Lower leg skin (tissue), 3 donors: ENCODE measurements at regions not wholly inside any gene's neighbourhood (a gene's known extent, or its start where the extent isn't known, plus 50 kb on each side); places are given as distances from the start of the nearest gene placed in this dataset.

Experiments used
- POLR2A ChIP-seq, 2 donors: fragments of 450-650 bp; IDR thresholded peaks; one replicate each; pipeline ENCODE4 v1.6.1; 2016 to 2017; ENCODE audit warnings: antibody characterized with exemption in 2 of 2, mild to moderate bottlenecking in 1 of 2, moderate library complexity in 1 of 2
- TF ChIP-seq, protein P1 (sequence below), 3 donors: fragments of 450-650 bp; IDR thresholded peaks; one replicate each; pipeline ENCODE4 v1.5.1; 2016; ENCODE audit warnings: antibody characterized with exemption in 3 of 3, mild to moderate bottlenecking in 3 of 3, moderate library complexity in 2 of 3

DNA sequence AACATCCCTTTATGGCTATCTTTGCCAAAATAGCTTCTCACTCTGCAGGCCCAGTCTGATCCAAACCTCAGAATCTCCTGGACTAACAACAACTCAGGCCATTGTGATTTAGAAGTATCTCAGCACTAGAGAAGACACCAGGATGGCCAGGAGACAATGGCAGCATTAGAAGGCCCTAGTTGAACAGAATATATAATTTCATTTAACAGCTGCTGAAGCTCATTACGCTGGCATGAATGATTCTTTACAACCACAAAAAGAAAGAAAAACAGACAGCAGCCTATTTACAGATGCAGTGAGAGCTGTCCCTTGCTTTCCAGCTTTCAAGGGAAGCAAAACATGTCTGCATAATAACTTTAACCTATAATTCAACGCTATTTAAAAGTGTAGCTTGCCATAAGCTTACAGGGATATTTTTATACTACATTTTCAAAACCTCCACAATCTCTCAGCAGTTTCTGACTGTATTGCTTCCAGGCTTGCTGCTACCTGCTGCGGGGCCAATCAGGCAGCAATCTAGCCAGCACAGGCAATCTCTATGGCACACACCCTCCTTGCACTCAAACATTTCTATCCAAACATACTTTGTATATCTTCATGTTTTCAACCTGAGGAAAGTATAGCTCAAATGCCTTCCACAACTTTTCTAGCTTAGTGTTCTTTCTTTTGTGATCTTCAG lies 107.3 kb downstream of the OGFRL1 start:
- TF ChIP-seq POLR2A (IDR thresholded peaks at IDR 0.05) = no peak
- TF ChIP-seq, protein P1, sequence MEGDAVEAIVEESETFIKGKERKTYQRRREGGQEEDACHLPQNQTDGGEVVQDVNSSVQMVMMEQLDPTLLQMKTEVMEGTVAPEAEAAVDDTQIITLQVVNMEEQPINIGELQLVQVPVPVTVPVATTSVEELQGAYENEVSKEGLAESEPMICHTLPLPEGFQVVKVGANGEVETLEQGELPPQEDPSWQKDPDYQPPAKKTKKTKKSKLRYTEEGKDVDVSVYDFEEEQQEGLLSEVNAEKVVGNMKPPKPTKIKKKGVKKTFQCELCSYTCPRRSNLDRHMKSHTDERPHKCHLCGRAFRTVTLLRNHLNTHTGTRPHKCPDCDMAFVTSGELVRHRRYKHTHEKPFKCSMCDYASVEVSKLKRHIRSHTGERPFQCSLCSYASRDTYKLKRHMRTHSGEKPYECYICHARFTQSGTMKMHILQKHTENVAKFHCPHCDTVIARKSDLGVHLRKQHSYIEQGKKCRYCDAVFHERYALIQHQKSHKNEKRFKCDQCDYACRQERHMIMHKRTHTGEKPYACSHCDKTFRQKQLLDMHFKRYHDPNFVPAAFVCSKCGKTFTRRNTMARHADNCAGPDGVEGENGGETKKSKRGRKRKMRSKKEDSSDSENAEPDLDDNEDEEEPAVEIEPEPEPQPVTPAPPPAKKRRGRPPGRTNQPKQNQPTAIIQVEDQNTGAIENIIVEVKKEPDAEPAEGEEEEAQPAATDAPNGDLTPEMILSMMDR (IDR thresholded peaks at IDR 0.05) = no peak
